GM21576 (cell line): ENCODE measurements at regions not wholly inside any gene's neighbourhood (a gene's known extent, or its start where the extent isn't known, plus 50 kb on each side); places are given as distances from the start of the nearest gene placed in this dataset.
A peak's percentile ranks its signal among the peaks of the same experiment; 100 is the strongest.

ENCODE experiments used
- ATAC-seq: cut with Tn5 transposase; IDR thresholded peaks from one replicate; pipeline ENCODE4 v1.9.1; 2021; ENCODE audit warnings: mild to moderate bottlenecking, moderate library complexity; ENCODE audit not compliant: unreplicated experiment

DNA sequence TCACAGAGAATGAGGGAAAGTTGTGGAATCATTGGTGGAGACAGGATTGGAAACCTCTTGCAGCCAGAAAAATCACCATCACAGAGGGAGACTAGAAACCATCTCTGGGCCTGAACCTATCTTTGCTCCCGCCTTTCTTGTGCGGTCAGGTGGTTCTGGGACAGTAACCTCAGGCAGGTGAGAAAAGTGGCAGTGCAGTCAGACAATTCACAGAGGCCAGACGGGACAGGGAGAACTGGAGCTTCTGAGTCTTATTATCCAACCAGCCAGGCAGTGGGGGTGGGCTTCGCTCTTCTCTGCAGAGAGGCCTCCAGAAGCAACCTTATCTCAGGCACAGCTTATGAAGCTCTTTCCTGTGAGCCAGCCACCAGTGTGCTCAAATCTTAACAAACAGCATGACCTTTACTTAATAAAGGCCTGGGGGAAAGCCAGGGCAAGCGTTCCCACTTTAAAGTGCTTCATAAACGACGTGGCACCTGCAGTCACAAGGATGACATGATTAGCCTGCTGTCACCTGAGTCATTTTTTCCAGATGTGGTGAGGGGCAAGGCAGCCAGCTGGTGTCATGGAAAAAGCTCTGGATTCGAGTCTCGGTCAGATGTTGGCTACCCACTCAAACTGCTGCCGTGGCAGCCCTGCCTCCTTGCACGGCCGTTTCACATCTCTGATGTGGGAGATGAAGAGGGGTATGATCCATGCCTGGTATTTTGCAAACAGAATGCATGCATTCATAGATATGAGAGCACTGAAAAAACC is 109.7 kb downstream of the B3GNT2 start:
- ATAC-seq: no peak

DNA sequence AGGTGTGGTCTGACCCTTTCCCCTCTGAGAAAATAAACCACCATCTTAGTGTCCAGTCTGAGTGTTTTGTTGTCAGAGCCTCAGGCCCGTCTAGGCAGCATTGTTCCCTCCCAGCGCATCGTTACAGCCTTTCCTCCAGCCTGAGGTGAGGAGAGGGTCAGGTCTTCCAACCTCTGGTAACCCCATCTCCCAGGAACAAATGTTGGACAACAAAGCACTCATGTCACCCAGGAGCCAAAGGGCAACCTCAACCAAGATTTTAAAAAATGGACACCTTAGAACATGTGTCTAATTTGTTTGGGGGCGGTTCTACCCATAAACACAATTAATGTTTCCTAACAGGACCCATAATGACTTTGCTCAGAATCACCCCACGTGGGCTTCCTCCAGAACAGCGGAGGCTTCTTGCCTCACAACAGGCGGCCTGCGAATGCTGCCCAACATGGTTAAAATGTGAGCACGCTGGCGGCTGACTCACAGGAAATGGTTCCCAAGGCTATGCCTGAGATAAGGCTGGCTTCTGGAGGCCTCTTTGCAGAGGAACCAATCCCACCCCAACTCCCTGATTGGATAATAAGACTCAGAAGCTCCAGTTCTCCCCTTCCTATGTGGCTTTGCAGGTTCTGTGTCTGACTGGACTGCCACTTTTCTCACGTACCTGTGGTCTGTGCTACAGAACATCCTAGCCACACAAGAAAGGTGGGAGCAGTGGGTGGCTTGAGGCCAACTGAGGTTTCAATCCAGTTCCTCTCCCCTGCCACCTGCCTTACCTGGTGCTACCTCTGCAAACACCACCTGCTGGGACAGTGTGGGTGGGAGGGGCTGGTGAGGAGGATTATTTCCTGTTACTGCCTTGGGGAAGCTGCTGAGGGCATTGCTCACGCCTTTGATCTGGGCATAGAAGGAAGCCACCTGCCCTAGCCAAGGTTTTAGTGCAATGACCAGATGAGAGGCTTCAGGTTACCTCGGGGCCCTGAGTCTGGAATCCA is 108.8 kb downstream of the B3GNT2 start:
- ATAC-seq: no peak

DNA sequence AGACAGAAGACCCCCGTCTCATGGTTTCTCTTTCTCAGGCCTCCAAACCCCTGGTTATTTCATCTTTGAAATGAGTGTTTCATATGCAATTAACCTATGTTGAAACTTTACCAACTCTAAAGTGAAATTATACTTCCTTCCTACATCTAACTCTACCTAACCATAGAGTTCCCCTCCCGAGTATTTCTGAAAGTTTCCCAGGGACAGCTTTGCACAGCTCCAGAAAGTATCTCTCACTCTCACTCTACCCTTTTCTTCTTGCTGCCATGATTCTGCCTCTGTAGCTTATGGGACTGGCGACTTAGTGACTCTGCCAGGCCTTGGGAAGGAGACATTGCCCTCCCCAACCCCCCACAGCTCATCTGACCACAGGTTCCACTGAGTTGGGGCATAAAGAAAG is 107.9 kb downstream of the B3GNT2 start:
- ATAC-seq: no peak

DNA sequence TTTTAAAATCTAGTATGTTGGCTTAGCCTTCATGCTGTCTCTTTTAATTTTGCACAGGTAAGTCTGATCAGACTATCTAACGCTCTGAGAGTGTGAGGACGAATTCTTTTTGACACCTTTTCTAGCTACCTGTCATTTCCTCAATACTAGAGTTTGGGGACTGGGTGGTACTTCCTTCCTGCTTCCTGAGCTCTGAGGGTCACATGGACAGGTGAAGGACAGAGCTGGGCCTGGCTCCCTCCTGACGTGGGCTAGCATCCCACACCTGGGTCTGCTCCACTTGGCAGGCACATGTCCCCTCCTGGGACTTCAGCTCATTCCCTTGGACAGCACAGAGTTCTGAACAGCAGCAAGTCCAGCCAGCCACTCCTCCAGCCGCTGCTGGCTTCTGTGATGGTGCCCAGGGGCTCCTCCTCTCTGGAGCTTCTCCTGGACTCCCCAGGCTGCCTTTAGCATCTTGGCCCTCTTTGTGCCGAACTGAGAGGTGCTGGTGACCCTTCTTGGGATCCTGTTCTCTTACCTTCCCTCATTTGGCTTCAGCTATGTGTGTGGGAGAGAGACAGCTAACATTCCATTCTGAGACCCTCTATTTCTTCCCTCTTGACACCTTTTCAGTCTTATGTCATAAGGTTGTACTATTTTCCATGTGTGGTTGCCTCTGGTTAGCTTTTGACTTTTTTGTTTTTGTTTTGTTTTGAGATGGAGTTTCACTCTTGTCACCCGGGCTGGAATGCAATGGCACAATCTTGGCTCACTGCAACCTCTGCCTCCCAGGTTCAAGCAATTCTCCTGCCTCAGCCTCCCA is 106.9 kb downstream of the B3GNT2 start:
- ATAC-seq: no peak

DNA sequence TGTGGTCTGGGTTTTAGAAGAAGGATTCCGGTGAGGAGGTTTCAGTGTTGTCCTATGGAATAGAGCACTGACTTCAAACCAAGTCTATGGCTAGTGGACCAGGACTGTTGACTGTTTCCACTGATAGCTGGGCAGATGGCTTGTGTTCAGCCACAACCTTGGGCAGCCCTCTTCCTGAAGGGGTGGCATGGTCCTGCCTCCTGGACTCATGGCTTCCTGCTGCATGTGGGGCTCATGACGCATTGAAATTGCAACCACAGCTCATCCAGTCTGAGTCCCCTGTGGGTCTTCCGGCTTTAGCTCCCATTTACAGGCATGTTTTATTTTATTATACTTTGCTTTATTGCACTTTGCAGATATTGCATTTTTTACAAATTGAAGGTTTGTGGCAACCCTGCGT is 105.0 kb downstream of the B3GNT2 start:
- no peak for ATAC-seq

DNA sequence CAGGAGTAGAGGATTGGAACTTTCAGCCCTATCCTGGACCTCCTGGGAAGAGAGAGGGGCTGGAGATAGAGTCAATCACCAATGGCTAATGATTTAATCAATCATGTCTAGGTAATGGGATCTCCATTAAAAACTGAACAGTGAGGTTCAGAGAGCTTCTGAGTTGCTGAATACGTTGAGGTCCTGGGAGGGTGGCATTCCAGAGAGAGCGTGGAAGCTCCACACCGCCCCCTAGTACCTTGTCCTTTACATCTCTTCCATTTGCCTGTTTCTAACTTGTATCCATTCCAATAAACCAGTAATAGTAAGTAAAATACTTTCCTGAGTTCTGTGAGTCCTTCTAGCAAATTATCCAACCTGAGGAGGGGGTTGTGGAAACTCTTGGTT is 101.7 kb downstream of the B3GNT2 start:
- ATAC-seq: no peak

DNA sequence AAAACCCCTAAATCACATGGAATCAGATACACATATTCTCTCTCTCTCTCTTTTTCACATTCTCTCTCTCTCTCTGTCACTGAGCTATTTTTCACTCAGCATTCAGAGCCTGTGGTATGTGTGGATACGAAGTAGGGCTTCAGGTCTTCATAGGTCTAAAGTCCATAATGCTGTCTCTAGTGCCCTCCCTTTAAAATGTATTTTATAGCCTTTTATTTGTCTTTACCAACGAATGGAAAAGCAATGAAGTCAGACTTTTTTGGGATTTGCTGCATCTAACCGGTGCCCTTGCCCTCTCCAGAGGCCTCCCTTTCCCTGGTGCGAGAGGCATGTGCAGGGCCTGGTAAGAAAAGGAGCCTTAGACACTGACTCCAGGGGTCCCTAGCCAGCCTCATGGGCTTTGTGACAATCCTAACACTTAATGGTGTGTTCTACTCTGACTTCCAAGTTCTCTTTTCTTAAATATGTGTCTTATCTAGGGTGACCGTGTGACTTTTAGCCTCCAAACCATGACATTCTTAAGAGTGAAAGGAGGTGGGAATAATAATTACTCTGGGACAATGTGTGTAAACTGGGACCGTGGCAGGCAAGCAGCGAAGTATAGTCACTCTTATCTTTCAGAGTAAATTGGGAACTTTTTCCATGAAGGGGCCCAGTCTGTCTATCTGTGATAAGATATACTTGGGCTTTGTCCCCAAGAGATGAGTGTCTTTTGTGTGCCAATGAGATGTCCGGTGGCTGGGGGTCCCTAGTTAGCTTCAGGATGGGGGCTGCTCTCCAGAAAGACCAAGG is 101.1 kb downstream of the B3GNT2 start:
- no peak for ATAC-seq

DNA sequence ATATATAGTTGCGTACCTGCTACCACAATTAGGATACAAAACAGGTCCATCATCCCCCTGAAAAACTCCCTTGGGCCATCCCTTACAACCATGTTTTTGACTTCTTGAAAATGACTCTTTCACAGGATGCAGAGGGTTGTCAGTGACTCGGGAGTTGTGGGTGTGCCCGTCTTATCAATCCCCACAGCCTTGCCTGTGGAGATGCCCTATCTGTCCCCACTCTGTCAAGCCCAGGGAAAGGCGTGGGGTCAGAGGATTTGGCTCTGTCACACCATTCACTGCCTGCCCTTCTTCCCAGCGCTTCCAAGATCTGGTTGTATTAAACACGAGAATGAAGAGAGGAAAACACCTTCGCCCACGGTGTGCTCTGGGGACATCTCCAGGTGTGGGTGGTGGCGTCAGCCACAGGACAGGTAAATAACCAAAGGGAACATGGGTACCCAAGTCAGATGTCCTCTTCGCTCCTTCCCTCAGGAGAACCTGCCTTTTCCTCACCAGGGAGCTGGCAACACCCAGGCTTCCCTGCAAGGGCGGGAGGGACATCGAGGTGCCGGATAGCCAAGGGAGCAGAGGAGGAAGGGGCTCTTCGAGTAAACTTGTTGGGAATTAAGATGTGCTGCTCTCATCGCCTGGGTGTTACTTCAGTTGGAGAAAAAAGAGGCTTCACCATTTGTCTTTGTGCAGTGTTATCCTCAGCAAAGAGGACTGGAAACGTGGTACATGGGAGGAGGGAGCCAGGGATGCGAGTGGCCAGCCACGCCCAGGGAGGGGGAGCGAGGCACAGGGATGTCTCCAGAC is 100.3 kb downstream of the B3GNT2 start:
- no peak for ATAC-seq

DNA sequence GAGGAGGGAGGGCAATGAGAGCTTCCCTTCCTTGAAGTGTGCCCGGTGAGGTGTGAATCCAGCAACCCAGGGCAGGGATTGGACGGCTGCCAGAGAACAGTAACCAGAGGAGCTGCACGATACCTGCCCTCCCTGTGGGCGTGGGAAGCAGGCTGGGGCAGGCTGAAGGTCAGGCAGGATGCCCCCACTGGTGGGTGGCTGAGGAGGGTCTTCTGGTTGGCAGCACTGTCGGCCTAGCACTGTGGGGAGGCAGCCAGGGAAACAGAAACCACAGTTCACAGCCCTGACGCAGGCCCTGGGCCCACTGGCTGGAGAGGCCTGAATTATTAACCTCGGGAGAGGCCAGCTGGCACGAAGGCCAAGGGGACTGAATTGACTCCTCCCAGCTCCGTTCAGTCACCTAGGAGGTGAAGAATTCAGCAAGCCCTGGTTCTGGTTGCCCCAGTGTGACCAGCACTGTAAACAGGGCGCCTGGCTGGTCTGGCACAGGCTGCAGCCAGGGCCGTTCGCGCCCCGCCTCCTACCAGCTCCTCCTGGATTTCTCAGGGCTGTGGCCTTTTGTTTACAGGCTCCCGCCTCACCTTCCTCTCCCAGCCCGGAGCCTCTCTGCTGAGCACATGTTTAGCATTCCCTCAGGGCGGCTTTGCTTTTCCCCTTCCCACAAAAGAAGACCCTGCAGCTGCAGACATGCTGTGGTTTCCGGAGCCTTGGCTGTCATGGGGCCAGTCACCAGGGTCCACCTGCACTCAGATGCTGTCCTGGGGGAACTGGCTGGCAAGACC is 97.8 kb downstream of the B3GNT2 start:
- no peak for ATAC-seq

DNA sequence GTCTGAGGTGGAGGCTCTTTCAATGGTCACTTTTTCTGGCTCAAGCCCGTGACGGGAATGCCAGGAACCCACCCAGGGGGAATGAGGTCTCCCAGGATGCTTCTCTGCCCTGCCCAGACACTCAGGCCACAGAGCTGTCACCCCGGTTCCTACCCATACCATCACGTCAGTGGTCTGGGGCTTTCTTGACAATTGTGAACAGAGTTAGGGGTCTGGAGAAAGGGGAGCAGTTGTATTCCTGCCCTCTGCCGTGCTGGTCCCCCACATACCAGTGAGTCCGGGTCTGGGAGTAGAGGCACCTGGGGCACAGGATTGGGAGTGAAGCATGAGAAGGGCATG is 97.2 kb downstream of the B3GNT2 start:
- ATAC-seq: no peak

DNA sequence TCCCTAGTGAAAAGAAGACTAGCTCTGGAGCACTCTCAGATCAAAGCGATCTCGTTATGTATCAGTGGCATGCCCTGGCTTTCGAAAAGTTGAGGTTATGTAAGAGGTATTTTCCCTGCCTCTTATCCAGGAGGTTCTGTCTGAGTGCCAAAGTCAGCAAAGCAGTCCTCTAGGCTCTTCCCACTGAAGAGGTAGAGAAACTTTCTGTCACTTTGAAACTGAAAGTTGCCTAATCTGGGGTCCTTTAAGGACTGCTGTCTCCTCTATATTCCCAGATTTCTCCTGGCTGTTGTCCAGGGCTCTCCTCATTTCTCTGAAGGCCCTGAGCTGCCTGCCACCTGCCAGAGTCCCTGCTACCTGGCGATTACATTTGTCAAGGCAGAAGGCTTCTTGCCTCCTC is 96.3 kb downstream of the B3GNT2 start:
- no peak for ATAC-seq

DNA sequence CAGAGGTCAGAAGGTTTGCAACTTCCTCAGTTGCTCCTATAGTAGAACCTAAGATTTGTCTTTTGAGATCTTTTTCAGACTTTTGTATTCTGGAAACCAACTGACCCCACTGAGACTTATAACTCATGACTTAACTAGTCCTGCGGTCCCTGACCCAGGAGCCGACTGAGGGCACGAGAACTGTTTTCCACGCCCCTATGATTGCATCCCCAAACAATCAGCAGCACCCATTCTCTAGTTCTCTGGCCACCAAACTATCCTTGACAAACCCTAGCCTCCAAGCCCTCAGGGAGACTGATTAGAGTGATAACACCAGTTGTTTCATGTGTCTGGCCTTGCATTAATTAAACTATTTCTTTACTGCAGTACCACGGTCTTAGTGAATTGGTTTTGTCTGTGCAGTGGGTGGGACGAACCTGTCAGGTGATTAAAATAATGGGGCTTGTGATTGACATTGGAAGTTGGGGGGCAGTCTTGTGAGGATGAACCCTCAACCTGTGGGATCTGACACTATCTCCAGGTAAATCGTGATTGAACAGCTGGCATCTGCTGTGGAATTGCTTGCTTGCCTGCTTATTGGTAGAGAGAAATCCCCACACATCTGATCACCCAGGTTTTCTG is 95.7 kb downstream of the B3GNT2 start:
- ATAC-seq: no peak

DNA sequence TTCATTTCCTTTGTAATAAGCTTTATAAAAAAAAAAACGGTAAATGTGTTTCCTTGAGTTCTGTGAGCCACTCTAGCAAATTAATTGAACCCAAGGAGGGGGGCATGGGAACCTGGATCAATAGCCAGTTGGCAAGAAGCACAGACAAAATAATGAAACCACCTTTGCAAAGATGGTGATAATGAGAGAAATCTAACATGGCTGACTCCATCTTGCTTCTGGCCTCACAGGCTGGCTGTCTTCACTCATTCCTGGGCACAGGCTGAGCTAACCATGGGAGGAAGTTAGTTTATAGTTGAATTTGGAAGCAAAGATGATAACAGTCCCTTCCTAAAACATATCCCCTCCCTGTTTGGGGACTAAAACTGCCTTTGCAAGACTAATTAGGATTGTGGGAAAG is 95.1 kb downstream of the B3GNT2 start:
- ATAC-seq: no peak

DNA sequence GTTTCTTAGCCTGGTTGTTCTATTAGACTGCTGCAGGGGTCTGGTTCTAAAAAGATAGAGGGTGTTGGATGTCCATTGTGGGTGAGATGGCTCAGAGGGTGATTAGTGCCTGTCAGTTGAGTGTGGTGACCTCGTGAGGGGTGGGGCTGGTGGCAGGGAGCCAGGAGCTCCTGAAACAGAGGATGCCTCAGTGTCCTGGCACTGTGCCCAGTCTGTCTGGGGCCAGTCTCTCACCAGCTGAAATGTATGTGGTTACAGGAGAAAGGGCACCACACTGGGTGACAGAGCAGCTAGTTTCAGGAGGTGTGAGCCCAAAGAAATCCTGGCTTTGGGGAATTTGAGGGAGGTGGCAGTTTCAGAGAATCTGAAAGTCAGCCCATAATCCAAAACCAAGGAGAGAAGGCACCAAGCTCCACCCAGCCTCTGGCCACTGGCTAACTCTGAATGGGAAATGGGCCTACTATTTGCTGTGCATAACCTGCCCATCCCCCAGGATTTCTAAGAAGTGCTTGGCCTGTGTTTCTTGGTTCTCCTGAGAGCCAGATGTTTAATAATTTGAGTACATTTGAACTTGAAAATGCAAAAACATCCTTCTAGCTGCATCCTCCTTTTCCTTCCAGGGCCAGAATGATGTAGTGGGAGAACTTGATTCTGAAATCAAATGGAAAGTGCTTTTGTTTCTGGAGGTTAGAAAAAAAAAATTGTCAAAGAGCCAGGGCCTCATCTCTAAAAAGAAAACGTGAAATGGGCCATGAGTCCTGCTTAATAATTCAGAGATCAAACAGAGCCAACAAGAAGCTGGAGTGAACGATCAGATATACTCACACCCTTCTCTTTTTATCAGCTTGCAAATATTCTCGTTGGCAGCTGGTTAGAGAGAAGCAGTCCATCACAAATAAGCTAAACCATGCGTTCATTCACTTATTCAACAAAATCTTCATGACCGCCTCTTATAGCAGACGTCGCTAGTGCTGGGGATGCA is 92.3 kb downstream of the B3GNT2 start:
- peak; percentile 65 for ATAC-seq

DNA sequence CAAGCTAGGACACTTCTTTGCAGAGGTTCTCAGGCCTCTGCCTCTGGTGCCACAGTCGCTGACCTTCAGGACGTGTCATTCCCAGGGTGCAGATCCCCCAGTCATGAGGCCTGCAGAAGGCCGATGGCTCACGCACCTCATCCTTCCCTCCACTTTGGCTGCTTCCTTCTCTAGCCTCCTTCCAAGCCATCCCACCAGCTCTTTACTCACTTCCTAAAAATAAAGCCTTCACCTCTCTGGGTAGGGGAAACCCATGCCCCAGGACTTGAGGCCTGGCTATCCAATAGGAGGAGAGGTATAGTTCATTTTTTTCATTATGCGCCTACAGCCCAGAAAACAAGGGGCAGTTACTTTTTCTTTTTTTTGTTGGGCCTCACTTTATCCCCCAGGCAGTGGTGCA is 91.4 kb downstream of the B3GNT2 start:
- ATAC-seq: no peak

DNA sequence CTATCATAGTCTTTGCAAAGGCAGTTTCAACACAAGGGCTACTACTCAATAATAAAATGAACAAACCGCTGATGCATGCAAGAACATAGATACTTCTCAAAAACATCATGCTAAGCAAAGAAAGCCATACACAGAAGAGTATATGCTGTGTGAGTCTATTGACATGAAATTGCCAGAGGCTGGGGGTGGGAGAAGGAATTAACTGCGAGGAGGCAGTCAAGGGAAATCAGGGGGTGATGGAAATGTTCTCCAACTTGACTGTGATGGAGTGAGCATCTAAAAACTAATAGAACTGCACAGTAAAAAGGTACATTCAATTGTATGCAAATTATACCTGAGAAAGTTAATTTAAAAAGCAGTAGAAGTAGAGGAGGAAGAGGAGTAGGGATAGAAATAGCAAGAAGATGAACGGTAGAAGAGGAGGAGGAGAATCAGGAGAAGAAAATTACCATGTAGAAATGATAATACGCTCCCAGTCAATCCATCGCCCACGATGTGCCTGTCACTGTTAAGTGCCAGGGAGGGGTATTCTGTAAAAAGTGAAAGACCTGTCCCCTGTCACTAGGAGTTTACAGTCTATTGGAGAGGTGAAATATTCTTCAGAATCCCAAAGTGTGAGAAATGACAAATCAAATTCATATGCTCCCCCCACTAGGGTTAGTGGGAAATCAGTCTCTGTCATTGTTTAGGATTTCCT is 90.3 kb downstream of the B3GNT2 start:
- ATAC-seq: no peak

DNA sequence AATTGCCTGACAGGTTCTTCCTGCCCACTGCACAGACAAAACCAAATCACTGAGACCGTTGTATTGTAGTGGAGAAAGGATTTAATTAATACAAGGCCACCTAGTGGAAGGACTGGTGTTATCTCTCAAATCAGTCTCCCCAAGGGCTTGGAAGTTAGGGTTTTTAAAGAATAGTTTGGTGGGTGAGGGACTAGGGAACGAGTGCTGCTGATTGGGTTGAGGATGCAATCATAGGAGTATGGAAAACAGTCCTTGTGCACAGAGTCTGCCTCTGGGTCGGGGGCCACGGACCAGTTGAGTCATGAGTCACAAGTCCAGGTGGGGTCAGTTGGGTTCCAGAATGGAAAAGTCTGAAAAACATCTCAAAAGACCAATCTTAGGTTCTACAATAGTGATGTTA is 89.1 kb downstream of the B3GNT2 start:
- no peak for ATAC-seq
